ENCODE measurements at regions not wholly inside any gene's neighbourhood (a gene's known extent, or its start where the extent isn't known, plus 50 kb on each side); places are given as distances from the start of the nearest gene placed in this dataset.
"Not testable (repeated sequence)": the region's sequence is repeated elsewhere in the genome, so short reads cannot be mapped to it uniquely, and the experiment has no call there.

GRCh38 chr20:53731595-53731994, 138.0 kb upstream of the ZNF217 start:
- no peaks in the 10 kb centered on the region for H3K9me3 ChIP-seq
- H3K27me3 ChIP-seq = no peaks in the 10 kb centered on the region
- no peak for DNase-seq
- TF ChIP-seq, protein P1, sequence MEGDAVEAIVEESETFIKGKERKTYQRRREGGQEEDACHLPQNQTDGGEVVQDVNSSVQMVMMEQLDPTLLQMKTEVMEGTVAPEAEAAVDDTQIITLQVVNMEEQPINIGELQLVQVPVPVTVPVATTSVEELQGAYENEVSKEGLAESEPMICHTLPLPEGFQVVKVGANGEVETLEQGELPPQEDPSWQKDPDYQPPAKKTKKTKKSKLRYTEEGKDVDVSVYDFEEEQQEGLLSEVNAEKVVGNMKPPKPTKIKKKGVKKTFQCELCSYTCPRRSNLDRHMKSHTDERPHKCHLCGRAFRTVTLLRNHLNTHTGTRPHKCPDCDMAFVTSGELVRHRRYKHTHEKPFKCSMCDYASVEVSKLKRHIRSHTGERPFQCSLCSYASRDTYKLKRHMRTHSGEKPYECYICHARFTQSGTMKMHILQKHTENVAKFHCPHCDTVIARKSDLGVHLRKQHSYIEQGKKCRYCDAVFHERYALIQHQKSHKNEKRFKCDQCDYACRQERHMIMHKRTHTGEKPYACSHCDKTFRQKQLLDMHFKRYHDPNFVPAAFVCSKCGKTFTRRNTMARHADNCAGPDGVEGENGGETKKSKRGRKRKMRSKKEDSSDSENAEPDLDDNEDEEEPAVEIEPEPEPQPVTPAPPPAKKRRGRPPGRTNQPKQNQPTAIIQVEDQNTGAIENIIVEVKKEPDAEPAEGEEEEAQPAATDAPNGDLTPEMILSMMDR (IDR thresholded peaks at IDR 0.05; ENCODE audit: low read depth, low read length) = no peak
- no peaks in the 10 kb centered on the region for H3K36me3 ChIP-seq
- peaks cover 4% of the 10 kb centered on the region for H3K4me1 ChIP-seq
- no peak overlapping the region for H3K4me3 ChIP-seq (ENCODE audit: low read depth, low read length)

- TF ChIP-seq, protein P1 (IDR thresholded peaks at IDR 0.05; ENCODE audit: low read depth, low read length) = no peak
- no peak for DNase-seq
- no peaks in the 10 kb centered on the region for H3K9me3 ChIP-seq
- H3K36me3 ChIP-seq = no peaks in the 10 kb centered on the region
- H3K27me3 ChIP-seq = no peaks in the 10 kb centered on the region
- no peaks in the 10 kb centered on the region for H3K4me1 ChIP-seq
- no peak overlapping the region for H3K4me3 ChIP-seq (ENCODE audit: low read depth, low read length)
Measured at GRCh38 chr20:53728359-53728758, 134.7 kb upstream of the ZNF217 start.

DNA sequence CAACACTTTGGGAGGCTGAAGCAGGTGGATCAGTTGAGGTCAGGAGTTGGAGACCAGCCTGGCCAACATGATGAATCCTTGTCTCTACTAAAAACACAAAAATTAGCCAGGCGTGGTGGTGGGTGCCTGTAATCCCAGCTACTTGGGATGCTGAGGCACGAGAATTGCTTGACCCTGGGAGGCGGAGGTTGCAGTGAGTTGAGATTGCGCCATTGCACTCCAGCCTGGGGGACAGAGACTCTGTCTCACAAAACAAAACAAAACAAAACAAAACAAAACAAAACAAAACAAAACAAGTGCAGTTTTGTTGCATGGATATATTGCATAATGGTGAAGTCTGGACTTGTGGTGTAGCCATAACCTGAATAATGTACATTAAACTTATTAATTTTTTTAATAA, 133.6 kb upstream of the ZNF217 start:
- not testable (repeated sequence) for DNase-seq; H3K27me3 ChIP-seq; H3K9me3 ChIP-seq; H3K4me3 ChIP-seq (ENCODE audit: low read depth, low read length); H3K4me1 ChIP-seq; H3K36me3 ChIP-seq

GRCh38 chr20:53725575-53725970, 131.9 kb upstream of the ZNF217 start:
- TF ChIP-seq, protein P1 (IDR thresholded peaks at IDR 0.05; ENCODE audit: low read depth, low read length) = no peak
- H3K4me1 ChIP-seq = no peaks in the 10 kb centered on the region

DNA sequence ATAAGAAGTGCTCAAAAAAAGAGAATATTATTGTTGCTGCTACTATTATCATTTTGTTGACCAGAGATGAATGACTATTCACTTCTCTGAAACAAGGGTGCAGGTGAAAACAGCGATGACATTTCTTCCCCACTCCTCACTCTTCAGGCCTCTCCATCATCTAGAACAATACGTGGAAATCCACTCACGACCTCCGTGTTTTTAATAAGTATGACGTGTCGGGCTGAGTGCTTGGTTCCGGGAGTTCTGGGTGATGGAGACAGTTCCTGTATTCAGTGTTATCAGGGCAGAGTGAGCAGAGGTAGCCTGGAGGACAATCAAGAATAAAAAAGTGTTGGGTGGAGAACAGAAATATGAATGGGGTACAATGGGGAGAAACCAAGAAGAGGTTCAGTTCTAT, 130.0 kb upstream of the ZNF217 start:
- DNase-seq = no peak
- TF ChIP-seq, protein P1 (IDR thresholded peaks at IDR 0.05; ENCODE audit: low read depth, low read length) = no peak
- H3K9me3 ChIP-seq = no peaks in the 10 kb centered on the region

More at GRCh38 chr20:53725575-53725970, 131.9 kb upstream of the ZNF217 start:
- no peaks in the 10 kb centered on the region for H3K36me3 ChIP-seq
- DNase-seq = no peak
- H3K4me3 ChIP-seq (ENCODE audit: low read depth, low read length) = no peak overlapping the region
- H3K9me3 ChIP-seq = no peaks in the 10 kb centered on the region
- no peaks in the 10 kb centered on the region for H3K27me3 ChIP-seq

DNA sequence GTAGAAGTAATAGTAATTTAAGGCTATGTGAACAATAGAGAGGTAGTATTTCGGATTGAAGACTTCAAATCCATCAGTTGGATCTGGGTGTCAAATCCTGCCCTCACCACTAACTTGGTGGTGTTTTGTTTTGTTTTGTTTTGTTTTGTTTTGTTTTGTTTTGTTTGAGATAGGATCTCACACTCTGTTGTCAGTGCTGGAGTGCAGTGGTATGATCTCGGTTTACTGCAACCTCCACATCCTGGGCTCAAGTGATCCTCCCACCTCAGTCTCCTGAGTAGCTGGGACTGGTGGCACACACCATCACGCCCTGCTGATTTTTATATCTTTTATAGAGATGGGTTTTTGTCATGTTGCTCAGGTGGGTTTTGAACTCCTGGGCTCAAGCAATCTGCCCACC, 129.4 kb upstream of the ZNF217 start:
- TF ChIP-seq, protein P1 (IDR thresholded peaks at IDR 0.05; ENCODE audit: low read depth, low read length) = no peak
- H3K27me3 ChIP-seq = no peaks in the 10 kb centered on the region
- no peaks in the 10 kb centered on the region for H3K4me1 ChIP-seq
- no peak for DNase-seq
- H3K9me3 ChIP-seq = no peaks in the 10 kb centered on the region
- H3K4me3 ChIP-seq (ENCODE audit: low read depth, low read length) = no peak overlapping the region
- no peaks in the 10 kb centered on the region for H3K36me3 ChIP-seq

More for the DNA sequence above, 130.0 kb upstream of the ZNF217 start:
- no peaks in the 10 kb centered on the region for H3K4me1 ChIP-seq
- H3K36me3 ChIP-seq = no peaks in the 10 kb centered on the region
- H3K27me3 ChIP-seq = no peaks in the 10 kb centered on the region
- no peak overlapping the region for H3K4me3 ChIP-seq (ENCODE audit: low read depth, low read length)

GRCh38 chr20:53722515-53723036, 128.9 kb upstream of the ZNF217 start:
- H3K4me3 ChIP-seq (ENCODE audit: low read depth, low read length) = no peak overlapping the region
- H3K4me1 ChIP-seq = no peaks in the 10 kb centered on the region
- no peaks in the 10 kb centered on the region for H3K36me3 ChIP-seq
- TF ChIP-seq, protein P1 (IDR thresholded peaks at IDR 0.05; ENCODE audit: low read depth, low read length) = no peak
- no peaks in the 10 kb centered on the region for H3K9me3 ChIP-seq
- no peaks in the 10 kb centered on the region for H3K27me3 ChIP-seq
- DNase-seq = no peak

DNA sequence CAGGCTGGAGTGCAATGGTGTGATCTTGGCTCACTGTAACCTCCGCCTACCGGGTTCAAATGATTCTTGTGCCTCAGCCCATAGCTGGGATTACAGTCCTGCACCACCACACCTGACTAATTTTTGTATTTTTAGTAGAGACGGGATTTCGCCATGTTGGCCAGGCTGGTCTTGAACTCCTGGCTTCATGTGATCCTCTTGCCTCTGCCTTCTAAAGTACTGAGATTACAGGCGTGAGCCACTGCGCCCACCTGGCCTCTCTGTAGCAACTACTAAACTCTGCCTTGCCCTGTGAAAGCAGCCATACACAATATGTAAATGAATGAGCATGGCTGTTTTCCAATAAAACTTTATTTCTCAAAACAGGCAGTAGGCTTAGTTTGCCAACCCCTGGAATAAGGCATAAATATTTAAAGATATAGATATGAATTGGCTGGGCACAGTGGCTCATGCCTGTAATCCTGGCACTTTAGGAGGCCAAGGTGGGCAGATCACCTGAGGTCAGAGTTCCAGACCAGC, 127.9 kb upstream of the ZNF217 start:
- not testable (repeated sequence) for H3K36me3 ChIP-seq; H3K9me3 ChIP-seq; H3K27me3 ChIP-seq; H3K4me3 ChIP-seq (ENCODE audit: low read depth, low read length); DNase-seq; H3K4me1 ChIP-seq

- DNase-seq; H3K9me3 ChIP-seq; H3K4me3 ChIP-seq (ENCODE audit: low read depth, low read length); H3K27me3 ChIP-seq; H3K4me1 ChIP-seq; H3K36me3 ChIP-seq: not testable (repeated sequence)
Measured at GRCh38 chr20:53719171-53719803, 125.6 kb upstream of the ZNF217 start.

All from BE2C (cell line).